ENCODE measurements at regions not wholly inside any gene's neighbourhood (a gene's known extent, or its start where the extent isn't known, plus 50 kb on each side); places are given as distances from the start of the nearest gene placed in this dataset.

DNA sequence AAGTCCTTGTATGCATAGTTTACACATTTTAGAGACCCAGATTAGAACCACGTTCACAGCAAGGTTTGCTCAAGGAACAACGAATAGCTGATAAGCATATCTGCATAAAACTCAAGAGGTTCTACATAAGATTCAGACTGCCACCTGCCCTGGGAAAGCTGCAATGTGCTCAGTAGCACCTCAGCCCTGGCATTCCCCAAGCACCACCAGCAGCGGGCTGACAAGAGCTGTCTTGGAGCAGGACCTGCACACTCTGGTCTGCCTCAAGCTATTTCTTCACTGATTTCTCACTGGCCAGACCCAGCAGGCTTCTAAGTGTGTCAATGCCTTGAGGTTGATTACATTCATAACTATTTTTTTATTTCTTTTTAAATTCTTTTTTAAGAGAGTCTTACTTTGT, 65.8 kb upstream of the UQCRFS1 start:
- TF ChIP-seq EP300 (IDR thresholded peaks at IDR 0.05) = no peak
- TF ChIP-seq, protein P1, sequence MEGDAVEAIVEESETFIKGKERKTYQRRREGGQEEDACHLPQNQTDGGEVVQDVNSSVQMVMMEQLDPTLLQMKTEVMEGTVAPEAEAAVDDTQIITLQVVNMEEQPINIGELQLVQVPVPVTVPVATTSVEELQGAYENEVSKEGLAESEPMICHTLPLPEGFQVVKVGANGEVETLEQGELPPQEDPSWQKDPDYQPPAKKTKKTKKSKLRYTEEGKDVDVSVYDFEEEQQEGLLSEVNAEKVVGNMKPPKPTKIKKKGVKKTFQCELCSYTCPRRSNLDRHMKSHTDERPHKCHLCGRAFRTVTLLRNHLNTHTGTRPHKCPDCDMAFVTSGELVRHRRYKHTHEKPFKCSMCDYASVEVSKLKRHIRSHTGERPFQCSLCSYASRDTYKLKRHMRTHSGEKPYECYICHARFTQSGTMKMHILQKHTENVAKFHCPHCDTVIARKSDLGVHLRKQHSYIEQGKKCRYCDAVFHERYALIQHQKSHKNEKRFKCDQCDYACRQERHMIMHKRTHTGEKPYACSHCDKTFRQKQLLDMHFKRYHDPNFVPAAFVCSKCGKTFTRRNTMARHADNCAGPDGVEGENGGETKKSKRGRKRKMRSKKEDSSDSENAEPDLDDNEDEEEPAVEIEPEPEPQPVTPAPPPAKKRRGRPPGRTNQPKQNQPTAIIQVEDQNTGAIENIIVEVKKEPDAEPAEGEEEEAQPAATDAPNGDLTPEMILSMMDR (IDR thresholded peaks at IDR 0.05) = no peak
- TF ChIP-seq POLR2AphosphoS5 (IDR thresholded peaks at IDR 0.05) = no peak
- TF ChIP-seq POLR2A (IDR thresholded peaks at IDR 0.05) = no peak
